HTR-8/SVneo (cell line): ENCODE measurements at regions not wholly inside any gene's neighbourhood (a gene's known extent, or its start where the extent isn't known, plus 50 kb on each side); places are given as distances from the start of the nearest gene placed in this dataset.
"Not testable (repeated sequence)": the region's sequence is repeated elsewhere in the genome, so short reads cannot be mapped to it uniquely, and the experiment has no call there.

Source experiments
- DNase-seq: peaks from one replicate; pipeline ENCODE4 v3.0.0; 2011; ENCODE audit warnings: low spot score, mixed read lengths; ENCODE audit not compliant: insufficient read length
- FAIRE-seq: peaks from 2 replicates; lab custom pipeline; 2011; peaks lifted over from hg19 to GRCh38; lab: Jason Lieb, UNC

DNA sequence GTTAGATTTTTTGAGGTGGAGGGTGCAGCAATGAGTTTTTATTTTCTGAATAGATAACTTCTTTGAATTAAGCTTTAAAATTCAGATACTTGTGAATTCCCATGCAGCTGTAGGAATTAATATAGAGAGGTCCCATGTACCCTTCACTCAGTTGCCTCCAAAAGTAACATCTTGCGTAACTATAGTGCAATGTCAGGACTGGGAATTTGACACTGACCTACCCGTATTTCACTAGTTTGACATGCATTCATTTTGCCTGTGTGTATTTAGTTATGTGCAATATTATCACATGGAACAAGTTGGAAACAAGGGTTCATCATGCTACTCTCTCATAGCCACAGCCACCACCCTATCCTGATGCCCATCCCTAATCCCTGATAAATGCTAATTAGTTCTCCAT is 147.1 kb upstream of the IGFBP3 start:
- DNase-seq (no peak), FAIRE-seq (no peak)

- FAIRE-seq (no peak), DNase-seq (no peak)
Measured at GRCh38 chr7:46059308-46060020, 138.4 kb upstream of the IGFBP3 start.

DNA sequence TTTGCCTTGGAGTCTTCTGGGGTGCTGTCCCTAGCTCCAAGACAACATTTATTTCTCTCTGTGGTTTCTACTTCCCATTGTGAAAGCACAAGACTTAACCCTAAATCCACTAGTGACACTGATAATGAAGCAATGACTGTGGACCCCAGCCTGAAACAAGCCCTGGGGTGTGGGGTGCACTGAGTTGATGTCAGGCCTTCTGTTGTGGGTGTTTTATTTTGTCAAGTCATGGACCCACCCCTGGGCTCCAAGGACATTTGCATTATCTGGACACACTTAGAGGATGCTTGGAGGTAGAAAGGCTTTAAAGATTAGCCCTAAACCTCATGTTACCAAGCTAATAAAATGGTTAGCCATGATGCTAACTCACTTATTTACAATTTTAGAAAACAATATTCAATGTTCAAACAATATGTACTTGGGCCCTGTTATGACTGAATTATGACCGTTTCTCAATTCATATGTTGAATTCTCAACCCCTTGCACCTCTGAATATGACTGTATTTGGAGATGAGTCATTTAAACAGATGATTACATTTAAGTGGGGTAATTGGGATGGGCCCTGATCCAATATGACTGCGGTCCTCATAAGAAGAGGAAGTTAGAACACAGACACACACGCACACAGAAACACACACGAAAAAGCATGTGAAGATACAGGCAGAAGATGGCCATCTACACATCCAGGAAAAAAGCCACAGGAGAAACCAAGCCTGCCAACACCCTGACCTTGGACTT is 137.2 kb upstream of the IGFBP3 start:
- no peak for FAIRE-seq
- DNase-seq = no peak

GRCh38 chr7:46054915-46055314 is 133.8 kb upstream of the IGFBP3 start:
- FAIRE-seq (no peak), DNase-seq (no peak)

DNA sequence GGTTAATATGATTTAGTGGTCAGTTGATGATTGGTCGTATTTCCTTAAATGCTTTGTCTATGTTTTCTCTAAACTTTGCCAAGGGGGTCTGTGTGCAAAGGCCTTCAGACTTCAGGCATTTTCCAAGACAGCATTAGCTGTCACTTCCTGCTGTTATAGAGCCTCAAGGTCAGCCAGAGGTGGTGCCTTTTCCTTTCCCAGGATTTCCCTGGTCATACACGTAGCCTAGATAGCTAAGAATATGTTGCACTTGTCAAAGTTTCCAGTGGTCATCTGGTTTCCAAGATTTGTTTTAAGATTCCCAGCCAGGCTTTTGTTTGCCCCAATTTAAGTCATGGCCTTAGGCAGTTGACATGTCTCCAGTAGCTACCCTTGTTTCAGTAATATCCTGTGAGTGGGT is 133.2 kb upstream of the IGFBP3 start:
- no peak for DNase-seq

GRCh38 chr7:46047581-46047980 is 126.5 kb upstream of the IGFBP3 start:
- DNase-seq (no peak), FAIRE-seq (no peak)

More for the DNA sequence above, 133.2 kb upstream of the IGFBP3 start:
- no peak for FAIRE-seq

DNA sequence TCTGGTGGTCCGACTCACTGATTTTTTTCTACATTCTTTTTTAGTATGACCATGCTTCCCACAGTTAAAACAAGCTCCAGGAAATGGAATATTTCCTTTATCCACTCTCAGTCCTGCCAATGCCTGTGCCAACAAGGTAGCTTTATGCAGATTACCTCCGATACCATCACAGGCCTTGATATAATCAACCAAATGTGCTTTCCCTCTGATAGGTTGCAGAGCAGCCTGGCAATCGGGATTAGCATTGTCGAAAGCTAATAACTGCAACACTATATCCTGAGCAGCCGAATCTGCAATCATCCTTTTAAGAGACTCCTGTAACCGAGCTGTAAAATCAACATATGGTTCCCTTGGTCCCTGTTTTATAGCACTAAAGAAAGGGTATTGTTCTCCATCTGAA is 122.3 kb upstream of the IGFBP3 start:
- not testable (repeated sequence) for DNase-seq, FAIRE-seq

- not testable (repeated sequence) for FAIRE-seq, DNase-seq
Measured at GRCh38 chr7:46039813-46040212, 118.7 kb upstream of the IGFBP3 start.

GRCh38 chr7:46035166-46035565 is 114.1 kb upstream of the IGFBP3 start:
- FAIRE-seq = no peak
- no peak for DNase-seq

GRCh38 chr7:46034056-46034768 is 113.1 kb upstream of the IGFBP3 start:
- DNase-seq = no peak
- no peak for FAIRE-seq

DNA sequence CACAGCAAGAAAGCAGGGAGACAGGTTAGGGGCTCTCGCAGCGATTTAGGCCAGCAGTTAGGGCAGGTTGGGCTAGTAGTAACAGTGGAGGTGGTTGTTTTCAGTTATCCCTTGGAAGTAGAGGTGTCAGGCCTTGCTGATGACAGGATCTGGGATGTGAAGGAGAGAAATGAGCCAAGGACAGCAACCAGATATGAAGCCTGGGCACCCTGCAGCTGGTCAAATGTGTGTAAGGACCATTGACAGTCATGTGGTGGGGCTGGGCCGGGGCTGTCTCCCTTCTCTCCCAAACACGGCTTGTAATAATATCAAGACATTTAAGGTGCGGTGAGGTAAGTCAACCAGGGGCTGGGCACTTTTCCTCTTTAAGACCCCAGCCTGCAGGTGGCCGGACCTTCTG is 112.5 kb upstream of the IGFBP3 start:
- DNase-seq (no peak), FAIRE-seq (no peak)

- DNase-seq = no peak
- no peak for FAIRE-seq
Measured at GRCh38 chr7:46032942-46033341, 111.9 kb upstream of the IGFBP3 start.

DNA sequence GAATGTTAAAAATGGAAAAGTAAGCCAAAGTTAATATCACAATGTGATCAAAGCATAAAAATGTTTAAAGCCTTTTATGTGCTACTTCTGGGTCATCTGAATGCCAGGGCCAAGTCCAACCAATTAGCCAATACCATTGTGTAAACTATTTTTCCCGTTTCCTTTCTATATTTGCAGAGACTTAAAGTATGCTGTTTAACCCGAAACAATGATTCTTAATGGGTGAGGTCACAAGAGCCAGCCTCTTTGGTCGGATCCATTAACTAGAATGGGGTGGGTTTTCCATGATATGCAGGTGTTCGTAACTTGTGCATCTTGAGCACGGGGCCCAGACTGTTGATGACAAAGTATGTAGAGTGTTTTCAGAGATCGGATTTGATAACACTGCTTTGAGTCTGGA is 111.3 kb upstream of the IGFBP3 start:
- DNase-seq (no peak), FAIRE-seq (no peak)

DNA sequence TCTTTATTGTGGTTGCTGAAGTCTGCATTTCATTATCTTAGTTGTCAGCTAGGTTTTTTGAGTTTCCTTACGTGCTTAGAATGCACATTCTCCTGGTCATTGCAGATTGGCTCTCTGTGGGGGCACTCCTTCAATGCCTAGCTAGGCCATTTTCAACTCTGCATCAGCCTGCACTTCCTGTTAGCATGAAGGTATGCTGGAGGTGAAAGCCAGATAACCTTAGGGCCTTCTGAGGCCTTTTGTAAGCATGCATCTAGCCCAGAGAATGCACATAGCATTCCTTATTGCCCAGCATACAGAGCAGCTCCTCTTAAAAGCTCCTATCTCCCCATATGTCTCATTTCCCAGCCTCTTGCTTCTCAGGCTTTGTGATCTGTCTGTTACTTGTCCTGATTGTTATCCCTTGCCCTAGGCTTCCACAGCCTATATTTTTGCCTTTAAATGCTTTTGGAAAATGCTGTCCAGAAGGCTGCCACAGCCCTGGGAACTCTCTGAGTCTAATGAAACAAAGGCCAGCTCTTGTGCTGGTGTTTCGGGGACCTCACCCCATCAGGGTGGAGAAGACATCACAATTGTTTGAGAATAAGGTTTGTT is 108.1 kb upstream of the IGFBP3 start:
- DNase-seq (no peak), FAIRE-seq (no peak)

GRCh38 chr7:46028246-46028645 is 107.2 kb upstream of the IGFBP3 start:
- DNase-seq (no peak), FAIRE-seq (no peak)

DNA sequence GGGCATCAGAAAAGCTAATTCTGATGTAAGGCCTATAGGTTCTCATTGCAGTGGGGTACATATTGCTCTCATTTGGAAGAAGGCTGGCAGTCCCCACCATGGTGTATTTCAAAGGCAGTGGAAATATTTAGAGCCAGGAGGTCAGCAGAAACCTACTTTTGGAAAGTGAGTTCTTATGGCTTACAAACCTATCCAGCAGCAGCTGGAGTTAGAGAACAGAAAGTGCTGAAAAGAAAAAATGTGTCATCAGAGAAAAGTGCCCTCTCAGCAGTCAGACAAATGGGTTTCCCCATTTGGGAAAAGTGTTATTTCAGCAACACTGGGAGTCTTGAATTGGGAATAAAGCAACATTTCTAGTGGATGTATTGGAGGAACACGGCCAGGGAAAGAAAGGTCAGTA is 105.7 kb upstream of the IGFBP3 start:
- FAIRE-seq = no peak

GRCh38 chr7:46024263-46024916 is 103.3 kb upstream of the IGFBP3 start:
- FAIRE-seq (no peak), DNase-seq (no peak)

More for the DNA sequence above, 105.7 kb upstream of the IGFBP3 start:
- DNase-seq = no peak

DNA sequence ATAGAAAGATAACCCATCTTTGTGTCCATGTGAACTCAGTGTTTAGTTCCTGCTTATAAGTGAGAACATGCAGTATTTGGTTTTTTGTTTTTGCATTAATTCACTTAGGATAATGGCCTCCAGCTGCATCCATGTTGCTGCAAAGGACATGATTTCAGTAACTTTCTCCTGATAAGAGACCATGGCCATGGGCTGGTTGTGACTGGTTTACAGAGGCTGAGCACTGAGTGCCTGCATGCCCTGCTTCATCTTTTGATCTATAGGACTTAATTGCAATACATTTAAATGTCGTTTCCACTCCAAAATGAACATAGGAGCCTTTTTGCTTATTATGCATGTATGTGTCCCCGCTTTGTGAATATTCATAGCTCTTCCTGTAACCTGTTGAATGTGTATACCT is 101.3 kb upstream of the IGFBP3 start:
- FAIRE-seq (no peak), DNase-seq (no peak)

- no peak for DNase-seq
- no peak for FAIRE-seq
Measured at GRCh38 chr7:46015107-46015868, 94.2 kb upstream of the IGFBP3 start.

DNA sequence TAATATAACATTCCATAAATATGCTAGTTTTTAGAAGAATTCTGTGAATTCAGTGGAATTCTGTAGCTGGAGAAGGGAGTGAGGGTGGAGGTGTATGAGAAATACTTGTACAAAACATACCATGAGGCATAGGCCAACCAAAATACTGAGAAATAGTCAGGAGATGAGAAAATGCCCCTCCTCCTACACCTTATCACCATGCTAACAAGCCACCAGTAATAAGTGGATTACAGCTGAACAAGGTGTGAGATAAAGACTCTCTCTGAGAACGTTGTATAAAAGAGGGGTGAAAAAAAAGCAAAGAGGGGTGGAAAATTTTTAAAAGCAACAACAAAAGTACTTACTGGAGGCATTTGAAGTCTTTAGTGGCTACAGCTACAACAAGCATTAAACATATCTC is 90.4 kb upstream of the IGFBP3 start:
- no peak for DNase-seq
- no peak for FAIRE-seq
